ELR (cell line): ENCODE measurements at regions not wholly inside any gene's neighbourhood (a gene's known extent, or its start where the extent isn't known, plus 50 kb on each side); places are given as distances from the start of the nearest gene placed in this dataset.

Source experiments
- DNase-seq: peaks from one replicate; pipeline ENCODE4 v3.0.0-alpha.2; 2015; ENCODE audit warnings: low read depth

DNA sequence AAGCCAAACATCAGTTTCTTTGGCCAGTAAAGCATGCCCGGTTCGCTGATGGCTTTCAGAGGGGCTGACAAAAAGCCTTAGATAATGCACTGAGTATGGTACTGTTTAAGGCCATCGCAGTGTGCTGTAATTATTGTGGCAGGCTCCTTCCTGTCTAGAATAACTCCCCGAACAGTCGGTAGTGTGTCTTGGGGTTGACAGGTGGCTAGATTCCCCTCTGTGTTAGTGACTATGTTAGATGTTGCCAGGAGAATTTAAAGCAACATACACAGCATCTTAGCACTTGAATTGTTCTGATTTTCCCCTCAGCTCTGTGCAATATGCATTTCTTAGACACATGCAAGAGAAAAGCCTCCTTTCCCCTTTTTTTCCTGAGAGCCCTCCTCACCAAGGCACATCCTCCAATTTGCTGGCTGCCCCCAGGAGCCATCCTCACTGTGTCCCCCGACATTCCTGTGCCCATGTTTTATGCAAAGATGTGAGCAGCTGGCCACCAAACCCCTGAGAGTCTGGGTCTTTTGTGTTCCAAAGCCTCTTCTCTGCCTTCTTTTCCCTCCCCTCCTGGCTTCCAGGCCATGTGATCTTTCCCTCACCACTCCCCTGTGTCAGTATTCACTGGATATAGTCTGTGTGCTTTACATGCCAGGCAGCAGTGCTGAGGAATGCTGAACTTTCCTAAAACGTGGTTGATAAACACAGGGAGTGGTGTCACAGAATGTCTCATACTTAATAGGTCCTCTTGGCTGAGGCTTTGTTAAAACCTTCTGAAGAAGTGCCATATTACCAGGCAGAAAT, 331.5 kb downstream of the HRH4 start:
- DNase-seq = no peak

- DNase-seq = no peak
These were observed 333.3 kb downstream of the HRH4 start for GRCh38 chr18:24793742-24794141.

DNA sequence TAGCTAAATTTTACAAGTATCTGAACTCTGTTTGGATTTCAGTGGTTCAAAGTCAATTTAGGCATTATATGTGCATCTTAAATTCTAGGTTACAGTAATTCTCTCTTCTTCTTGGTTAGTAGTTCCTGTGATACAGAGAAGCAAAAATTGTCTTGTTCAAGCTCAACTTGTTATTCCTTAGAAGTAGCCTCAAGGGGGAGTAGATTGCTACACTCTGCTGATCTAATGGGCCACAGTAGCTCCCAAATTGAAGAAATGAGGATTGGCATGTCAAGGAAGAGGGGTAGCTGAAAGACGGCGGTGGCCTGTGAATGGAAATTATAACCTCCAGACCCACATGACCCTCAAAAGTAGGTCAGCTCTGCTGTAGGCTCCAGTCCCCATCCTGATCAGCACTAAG, 334.7 kb downstream of the HRH4 start:
- DNase-seq = no peak

DNA sequence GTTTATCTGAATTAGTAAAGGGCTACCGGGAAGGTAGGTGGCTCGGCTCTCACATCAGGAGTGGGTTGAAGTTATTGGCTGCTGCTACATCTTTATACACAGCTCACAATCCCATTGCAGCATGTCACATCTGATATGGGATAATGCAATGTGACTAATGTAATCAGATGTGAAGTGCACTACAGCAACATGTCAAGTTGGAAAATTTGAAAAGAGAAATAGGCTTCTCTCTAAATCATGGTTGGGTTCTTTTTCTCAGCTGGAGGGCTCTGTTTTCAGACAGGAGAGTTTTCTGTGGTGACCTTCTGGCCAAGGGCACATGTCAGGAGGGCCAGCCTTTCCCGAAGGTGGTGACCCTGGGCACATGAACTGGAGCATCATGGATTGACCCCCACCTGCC, 337.5 kb downstream of the HRH4 start:
- DNase-seq = no peak

- DNase-seq = no peak
These were observed 338.7 kb downstream of the HRH4 start for GRCh38 chr18:24799176-24799575.

DNA sequence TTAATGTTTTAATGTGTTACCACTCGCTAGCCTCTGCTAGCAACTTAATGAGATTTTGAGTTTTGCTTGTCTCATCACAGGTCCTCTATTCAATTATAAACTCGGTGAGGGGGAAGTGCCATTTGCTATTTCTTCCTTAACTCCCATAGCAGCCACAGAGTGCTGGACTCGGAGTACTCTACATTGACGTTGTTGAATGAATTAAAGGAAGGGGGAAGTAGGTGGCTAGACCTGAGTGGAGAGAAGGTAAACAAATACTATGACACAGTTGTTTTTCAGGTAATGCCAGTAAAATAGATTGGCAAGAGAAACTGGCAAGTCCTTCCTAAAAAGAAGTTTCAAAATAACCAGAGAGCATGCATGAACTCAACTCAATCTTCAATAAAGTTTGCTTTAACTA, 339.3 kb downstream of the HRH4 start:
- no peak for DNase-seq

DNA sequence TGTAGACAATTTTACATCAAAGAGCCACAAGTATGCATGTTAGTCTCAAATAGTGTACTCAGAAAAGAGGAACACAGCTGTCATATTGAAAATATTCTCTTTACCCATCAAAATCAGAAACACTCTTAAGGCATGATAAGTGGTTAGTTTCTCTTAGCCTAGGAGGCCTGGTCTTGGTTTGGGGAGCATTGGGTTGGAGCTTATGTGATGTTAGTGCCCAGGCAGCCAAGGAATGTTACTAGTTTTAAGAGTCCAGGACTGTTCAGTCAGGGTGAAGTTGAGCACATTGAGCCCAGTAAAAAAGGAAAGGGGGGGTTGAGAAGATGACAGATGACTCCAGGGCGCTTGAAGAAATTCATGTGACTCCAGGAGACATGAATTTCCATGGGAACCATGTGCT, 340.6 kb downstream of the HRH4 start:
- DNase-seq = no peak

DNA sequence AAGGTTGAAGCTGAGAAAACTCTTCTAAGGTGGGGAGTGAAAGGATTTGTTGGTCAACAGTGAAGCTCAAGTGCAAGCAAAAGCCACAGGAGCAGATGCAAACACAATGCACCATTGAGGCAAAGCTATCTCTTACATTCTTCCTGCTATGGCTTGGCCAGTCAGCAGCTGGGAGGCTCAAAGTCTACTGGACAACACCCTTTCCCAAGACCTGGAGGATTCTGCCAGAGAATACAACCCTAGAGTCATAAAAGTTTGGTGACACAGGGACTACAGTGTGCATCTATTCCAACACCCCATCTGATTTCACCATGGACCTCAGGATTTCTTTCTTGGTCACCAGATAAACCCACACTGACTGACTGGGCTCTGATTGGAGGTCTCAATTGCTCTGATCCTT, 342.0 kb downstream of the HRH4 start:
- no peak for DNase-seq

GRCh38 chr18:24805156-24805555, 344.7 kb downstream of the HRH4 start:
- no peak for DNase-seq

DNA sequence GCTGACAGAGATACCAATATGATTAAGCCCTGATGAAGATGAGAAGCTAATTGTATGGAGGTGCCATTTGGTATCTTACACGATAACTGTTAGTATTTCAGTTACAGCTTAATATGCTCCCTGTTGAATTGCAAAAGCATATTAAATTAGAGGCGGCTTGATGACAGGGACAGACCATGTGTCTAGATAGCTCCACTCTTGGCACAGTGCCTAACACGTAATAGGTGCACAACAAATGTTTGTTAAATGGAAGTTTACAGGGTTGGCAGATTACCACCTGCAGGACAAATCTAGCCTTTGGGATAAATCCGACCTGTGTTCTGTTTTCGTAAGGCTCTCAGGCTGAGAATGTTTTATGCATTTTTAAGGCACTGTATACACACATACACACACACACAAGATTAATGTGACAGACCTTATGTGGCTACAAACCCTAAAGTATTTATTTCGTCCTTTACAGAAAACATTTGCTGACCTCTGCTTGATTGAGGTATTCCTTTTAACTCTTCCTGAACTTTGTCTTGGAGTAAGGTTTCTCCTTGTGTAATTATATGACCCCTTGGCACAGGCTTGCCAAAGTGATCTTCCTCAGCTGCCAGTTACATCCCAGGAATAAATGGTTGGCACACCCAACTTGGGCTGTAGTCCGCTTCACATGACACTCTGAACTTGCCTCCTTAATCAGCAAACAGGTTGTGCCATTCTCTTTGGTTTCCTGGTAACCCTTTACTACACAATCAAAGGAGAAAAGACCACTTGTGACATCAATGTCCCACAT, 348.9 kb downstream of the HRH4 start:
- no peak for DNase-seq

- no peak for DNase-seq
These were observed 350.3 kb downstream of the HRH4 start for GRCh38 chr18:24810561-24811305.

GRCh38 chr18:24811950-24812681, 351.7 kb downstream of the HRH4 start:
- no peak for DNase-seq

DNA sequence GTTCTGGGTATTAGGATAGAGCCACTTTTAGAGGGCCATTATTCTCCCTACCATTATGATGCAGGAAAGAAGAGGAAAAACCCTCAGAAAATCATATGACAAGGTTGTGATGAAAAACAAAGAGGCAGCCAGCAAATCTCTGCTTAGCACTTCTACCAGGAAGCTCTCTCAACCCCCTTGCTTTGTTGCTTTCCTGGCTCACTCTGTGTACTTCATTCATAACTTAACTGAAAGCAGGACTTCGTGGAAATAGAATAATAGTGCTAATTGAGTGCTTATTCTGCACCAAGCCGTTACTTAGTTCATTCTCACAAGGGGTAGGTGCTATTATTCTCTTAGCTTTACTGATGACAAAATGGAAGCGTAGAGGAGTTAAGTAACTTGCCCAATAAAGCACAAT, 354.1 kb downstream of the HRH4 start:
- DNase-seq = no peak

DNA sequence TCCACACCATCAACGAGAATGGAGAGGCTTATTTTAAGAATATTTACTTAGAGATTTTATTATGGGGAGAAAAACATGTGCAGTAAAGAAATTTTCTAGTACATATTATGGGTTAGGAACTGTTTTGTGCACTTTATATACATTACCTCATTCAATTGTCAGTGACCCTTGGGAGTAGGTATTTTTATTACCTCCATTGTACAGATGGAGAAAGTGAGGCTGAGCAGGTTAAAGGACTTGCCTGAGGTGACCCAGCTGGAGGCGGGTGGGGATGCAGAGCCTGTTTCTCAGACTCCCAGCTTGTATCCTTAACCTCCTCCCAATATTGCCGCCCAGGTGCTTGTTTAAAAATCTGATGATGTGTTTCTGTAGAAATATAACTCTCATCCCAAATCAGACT, 356.7 kb downstream of the HRH4 start:
- DNase-seq = no peak

DNA sequence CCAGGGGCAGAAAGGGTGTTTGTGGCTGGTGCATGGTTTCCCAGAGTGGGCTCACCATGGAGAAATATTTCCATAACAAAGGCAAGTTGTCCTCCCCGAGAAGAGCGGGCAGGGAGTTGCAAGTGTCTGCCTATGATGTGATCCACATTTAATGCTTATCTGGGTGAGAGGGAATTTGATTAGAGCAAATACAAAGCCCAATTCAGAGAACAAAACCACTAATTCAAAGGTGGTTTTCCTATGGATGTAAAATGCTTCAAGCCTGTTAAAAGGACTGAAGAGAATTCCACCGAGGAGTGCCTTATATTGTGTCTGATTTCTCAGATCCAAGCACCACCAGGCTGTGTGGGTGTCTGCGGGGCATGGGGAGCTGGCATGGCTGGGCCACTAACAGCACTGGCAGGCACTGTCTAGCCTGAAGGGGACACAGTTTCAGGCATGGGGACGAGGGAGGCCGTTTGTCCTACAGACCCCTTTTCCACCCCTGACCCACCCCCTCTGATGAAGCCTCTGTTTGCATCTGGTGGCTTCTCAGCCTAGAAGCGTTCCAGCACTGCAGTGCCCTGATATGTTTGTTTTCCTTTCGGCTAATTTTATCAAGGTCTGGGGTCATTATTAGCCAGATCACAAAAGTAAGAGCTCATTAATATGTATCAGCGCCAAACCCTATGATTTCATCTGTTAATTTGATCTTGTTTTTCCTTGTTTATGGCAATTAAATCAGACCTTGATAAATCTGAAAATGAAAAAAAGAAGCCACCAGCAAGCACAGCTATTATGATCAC, 357.3 kb downstream of the HRH4 start:
- DNase-seq = no peak

DNA sequence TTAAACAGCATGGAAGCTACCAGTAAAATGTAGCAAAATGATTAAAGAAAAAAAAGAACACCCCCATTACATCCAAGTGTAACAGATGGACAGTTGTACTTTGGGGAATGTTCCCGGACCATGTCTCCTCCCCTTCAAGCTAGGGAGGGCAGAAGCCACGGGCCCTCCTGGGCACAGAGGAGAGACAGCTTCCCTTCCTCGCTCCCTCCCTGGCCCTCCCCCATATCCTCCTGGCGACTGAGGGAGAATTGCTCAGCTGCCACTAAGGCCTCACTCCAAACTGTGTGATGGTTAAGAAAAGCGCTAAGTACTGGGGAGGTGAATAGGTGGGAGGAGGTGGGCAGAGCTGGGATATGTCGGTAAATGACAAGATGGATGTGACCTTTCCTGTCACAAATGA, 358.0 kb downstream of the HRH4 start:
- no peak for DNase-seq

- no peak for DNase-seq
These were observed 358.9 kb downstream of the HRH4 start for GRCh38 chr18:24819141-24819890.

DNA sequence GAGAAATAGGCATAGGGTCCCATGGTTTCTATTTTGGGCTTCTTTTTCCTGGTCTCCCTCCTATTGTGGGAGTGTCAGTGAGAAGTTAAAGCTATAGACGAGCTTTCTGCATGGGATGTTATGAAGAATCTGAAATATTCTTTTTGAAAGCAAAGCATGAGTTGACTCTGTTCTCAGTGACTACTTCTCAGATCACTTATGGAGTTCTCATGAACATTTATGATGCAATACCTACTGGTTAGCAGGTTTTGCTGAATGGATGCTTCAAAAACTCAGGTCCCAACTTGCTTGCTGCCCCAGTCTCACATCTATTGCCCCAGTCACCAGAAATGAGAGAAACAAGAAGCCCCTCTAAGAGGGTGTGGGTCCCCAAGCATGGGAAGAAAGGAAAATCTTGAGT, 365.0 kb downstream of the HRH4 start:
- no peak for DNase-seq

- no peak for DNase-seq
These were observed 366.2 kb downstream of the HRH4 start for GRCh38 chr18:24826605-24827004.

GRCh38 chr18:24827501-24827900, 367.1 kb downstream of the HRH4 start:
- DNase-seq = no peak

GRCh38 chr18:24831081-24831480, 370.6 kb downstream of the HRH4 start:
- DNase-seq = no peak
